ENCODE measurements at regions not wholly inside any gene's neighbourhood (a gene's known extent, or its start where the extent isn't known, plus 50 kb on each side); places are given as distances from the start of the nearest gene placed in this dataset.

DNA sequence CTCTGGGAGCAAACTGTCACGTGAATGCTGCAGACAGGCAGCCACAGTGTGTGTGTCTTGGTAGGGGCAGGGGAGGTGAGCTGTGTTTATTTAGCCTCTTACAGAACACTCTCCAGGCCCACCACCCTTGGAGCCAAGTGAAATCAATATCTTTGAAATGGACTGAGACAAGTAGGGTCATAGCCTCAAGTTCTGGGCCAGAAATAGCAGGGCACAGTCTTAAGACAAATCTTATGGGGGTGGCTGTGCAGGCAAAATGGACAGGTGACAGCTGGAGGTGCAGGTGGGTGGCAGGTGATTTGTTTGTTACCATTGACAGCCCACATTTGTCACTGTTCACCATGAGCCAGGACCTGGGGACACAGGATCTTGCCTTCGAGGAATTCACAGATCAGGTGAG, 93.6 kb upstream of the NMNAT3 start:
- WGBS (ENCODE audit: insufficient coverage): 73% methylated on average over 2 of the region's 2 CpGs
- Histone ChIP-seq H3K9me3 (ENCODE audit: control extremely low read depth in 1 of 3, control insufficient read depth in 2 of 3, insufficient read depth in 1 of 3, low read length in 2 of 3) (no peaks in the 10 kb centered on the region), H3K27ac (ENCODE audit: low read length in 2 of 2) (no peak overlapping the region), H3K4me1 (ENCODE audit: control insufficient read depth in 2 of 2, insufficient read depth in 2 of 2, low read length in 2 of 2) (no peaks in the 10 kb centered on the region), H3K4me2 (replicated peaks; ENCODE audit: low read depth, low read length, poor library complexity, severe bottlenecking) (no peak overlapping the region), H3K36me3 (replicated peaks in 1 of 2; ENCODE audit: control extremely low read depth in 1 of 2, control insufficient read depth in 1 of 2, extremely low read depth in 1 of 2, insufficient read depth in 2 of 2, low read length in 1 of 2) (no peaks in the 10 kb centered on the region), H3K4me3 (ENCODE audit: control extremely low read depth in 1 of 5, extremely low read depth in 1 of 5, insufficient read depth in 1 of 5, low read depth in 2 of 5, low read length in 4 of 5) (no peak overlapping the region), H3K27me3 (replicated peaks in 1 of 4; ENCODE audit: control extremely low read depth in 1 of 4, control insufficient read depth in 3 of 4, insufficient read depth in 4 of 4, low read length in 3 of 4) (no peaks in the 10 kb centered on the region), H3K79me2 (ENCODE audit: control insufficient read depth, insufficient read depth, low read length) (no peaks in the 10 kb centered on the region), H4K20me1 (ENCODE audit: control insufficient read depth, insufficient read depth, low read length, poor library complexity, severe bottlenecking) (no peaks in the 10 kb centered on the region), H3K9ac (ENCODE audit: low read length) (no peak overlapping the region), H2AFZ (ENCODE audit: insufficient read depth, low read depth, low read length, poor library complexity, severe bottlenecking) (no peak overlapping the region)
- Mint-ChIP-seq H3K4me1 (no peaks in the 10 kb centered on the region), H3K9me3 (ENCODE audit: insufficient read depth) (no peaks in the 10 kb centered on the region), H3K4me3 (no peak overlapping the region), H3K27ac (no peak overlapping the region), H3K27me3 (peaks cover 8% of the 10 kb centered on the region)
- CTCF ChIA-PET: no interaction called here
- intact Hi-C loops (cut with micrococcal nuclease): no loop called here
- no peak for DNase-seq
- ATAC-seq (ENCODE audit: low read depth): no peak
- POLR2A ChIA-PET: no interaction called here
- TF ChIP-seq EZH2 (IDR thresholded peaks at IDR 0.05; ENCODE audit: borderline replicate concordance, insufficient read depth, low read depth, low read length, poor library complexity, severe bottlenecking): no peak
- TF ChIP-seq, protein P1, sequence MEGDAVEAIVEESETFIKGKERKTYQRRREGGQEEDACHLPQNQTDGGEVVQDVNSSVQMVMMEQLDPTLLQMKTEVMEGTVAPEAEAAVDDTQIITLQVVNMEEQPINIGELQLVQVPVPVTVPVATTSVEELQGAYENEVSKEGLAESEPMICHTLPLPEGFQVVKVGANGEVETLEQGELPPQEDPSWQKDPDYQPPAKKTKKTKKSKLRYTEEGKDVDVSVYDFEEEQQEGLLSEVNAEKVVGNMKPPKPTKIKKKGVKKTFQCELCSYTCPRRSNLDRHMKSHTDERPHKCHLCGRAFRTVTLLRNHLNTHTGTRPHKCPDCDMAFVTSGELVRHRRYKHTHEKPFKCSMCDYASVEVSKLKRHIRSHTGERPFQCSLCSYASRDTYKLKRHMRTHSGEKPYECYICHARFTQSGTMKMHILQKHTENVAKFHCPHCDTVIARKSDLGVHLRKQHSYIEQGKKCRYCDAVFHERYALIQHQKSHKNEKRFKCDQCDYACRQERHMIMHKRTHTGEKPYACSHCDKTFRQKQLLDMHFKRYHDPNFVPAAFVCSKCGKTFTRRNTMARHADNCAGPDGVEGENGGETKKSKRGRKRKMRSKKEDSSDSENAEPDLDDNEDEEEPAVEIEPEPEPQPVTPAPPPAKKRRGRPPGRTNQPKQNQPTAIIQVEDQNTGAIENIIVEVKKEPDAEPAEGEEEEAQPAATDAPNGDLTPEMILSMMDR (IDR thresholded peaks at IDR 0.05): no peak

DNA sequence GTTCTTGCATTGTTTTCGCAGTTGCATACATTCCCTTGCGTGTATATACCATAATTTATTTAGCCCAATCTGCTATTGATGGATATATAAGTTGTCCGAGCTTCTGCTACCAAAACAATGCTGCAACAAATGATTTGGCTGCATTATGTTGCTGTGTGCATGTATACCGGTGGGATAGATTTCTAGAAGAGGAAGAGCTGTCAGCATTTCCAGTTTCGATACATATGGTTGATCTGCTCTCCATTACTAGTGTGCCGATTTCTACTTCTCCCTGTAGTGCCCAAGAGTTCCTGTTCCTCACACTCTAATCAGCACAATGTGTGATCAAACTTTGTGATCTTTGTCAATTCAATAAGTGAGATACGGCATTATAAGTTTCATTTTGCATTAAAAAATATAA, 92.8 kb upstream of the NMNAT3 start:
- DNase-seq (no peak), ATAC-seq (ENCODE audit: low read depth) (no peak)
- peaks cover 8% of the 10 kb centered on the region for H3K27me3 Mint-ChIP-seq
- no peak overlapping the region for H3K9ac ChIP-seq (ENCODE audit: low read length)
- H3K79me2 ChIP-seq (ENCODE audit: control insufficient read depth, insufficient read depth, low read length): no peaks in the 10 kb centered on the region
- no CpG with 5 or more reads among the region's 7 CpGs for WGBS (ENCODE audit: insufficient coverage)
- H3K9me3 Mint-ChIP-seq (ENCODE audit: insufficient read depth): no peaks in the 10 kb centered on the region
- TF ChIP-seq, protein P1 (IDR thresholded peaks at IDR 0.05): no peak
- TF ChIP-seq EZH2 (IDR thresholded peaks at IDR 0.05; ENCODE audit: borderline replicate concordance, insufficient read depth, low read depth, low read length, poor library complexity, severe bottlenecking): no peak
- no peaks in the 10 kb centered on the region for H3K4me1 ChIP-seq (ENCODE audit: control insufficient read depth in 2 of 2, insufficient read depth in 2 of 2, low read length in 2 of 2)
- ChIA-PET CTCF (no interaction called here), POLR2A (no interaction called here)
- intact Hi-C loops (cut with micrococcal nuclease): no loop called here
- no peak overlapping the region for H2AFZ ChIP-seq (ENCODE audit: insufficient read depth, low read depth, low read length, poor library complexity, severe bottlenecking)
- no peaks in the 10 kb centered on the region for H4K20me1 ChIP-seq (ENCODE audit: control insufficient read depth, insufficient read depth, low read length, poor library complexity, severe bottlenecking)
- H3K27ac Mint-ChIP-seq: no peak overlapping the region
- H3K9me3 ChIP-seq (ENCODE audit: control extremely low read depth in 1 of 3, control insufficient read depth in 2 of 3, insufficient read depth in 1 of 3, low read length in 2 of 3): no peaks in the 10 kb centered on the region
- no peaks in the 10 kb centered on the region for H3K36me3 ChIP-seq (replicated peaks in 1 of 2; ENCODE audit: control extremely low read depth in 1 of 2, control insufficient read depth in 1 of 2, extremely low read depth in 1 of 2, insufficient read depth in 2 of 2, low read length in 1 of 2)
- no peaks in the 10 kb centered on the region for H3K4me1 Mint-ChIP-seq
- H3K4me2 ChIP-seq (replicated peaks; ENCODE audit: low read depth, low read length, poor library complexity, severe bottlenecking): no peak overlapping the region
- H3K4me3 Mint-ChIP-seq: no peak overlapping the region
- H3K27ac ChIP-seq (ENCODE audit: low read length in 2 of 2): no peak overlapping the region
- no peak overlapping the region for H3K4me3 ChIP-seq (ENCODE audit: control extremely low read depth in 1 of 5, extremely low read depth in 1 of 5, insufficient read depth in 1 of 5, low read depth in 2 of 5, low read length in 4 of 5)
- H3K27me3 ChIP-seq (replicated peaks in 1 of 4; ENCODE audit: control extremely low read depth in 1 of 4, control insufficient read depth in 3 of 4, insufficient read depth in 4 of 4, low read length in 3 of 4): no peaks in the 10 kb centered on the region
